HFFc6 (cell line): ENCODE measurements at regions not wholly inside any gene's neighbourhood (a gene's known extent, or its start where the extent isn't known, plus 50 kb on each side); places are given as distances from the start of the nearest gene placed in this dataset.

ENCODE experiments used
- DNase-seq: peaks from one replicate; pipeline ENCODE4 v3.0.0-alpha.2; 2018
- H3K27ac Mint-ChIP-seq: 2 replicates; pipeline ENCODE4 v1.8.0; 2020; ENCODE audit warnings: mild to moderate bottlenecking, mixed read lengths
- H3K27me3 Mint-ChIP-seq: 2 replicates; pipeline ENCODE4 v1.8.0; 2021; ENCODE audit warnings: mild to moderate bottlenecking, moderate library complexity, mixed read lengths; ENCODE audit not compliant: insufficient read depth
- H3K36me3 Mint-ChIP-seq: 2 replicates; pipeline ENCODE4 v1.8.0; 2021; ENCODE audit warnings: low read depth, mixed read lengths
- H3K4me1 Mint-ChIP-seq: 2 replicates; pipeline ENCODE4 v1.8.0; 2020; ENCODE audit warnings: low read depth, mixed read lengths
- H3K4me3 Mint-ChIP-seq: 2 replicates; pipeline ENCODE4 v1.8.0; 2020; ENCODE audit warnings: mild to moderate bottlenecking, moderate library complexity, mixed read lengths
- H3K9me3 Mint-ChIP-seq: 2 replicates; pipeline ENCODE4 v1.8.0; 2020; ENCODE audit warnings: mild to moderate bottlenecking, mixed read lengths
- TF ChIP-seq, protein P1 (sequence below): fragments of 200-600 bp; sonication (generic); IDR thresholded peaks from 2 replicates; pipeline ENCODE4 v1.5.0; 2021; ENCODE audit warnings: antibody characterized with exemption, mild to moderate bottlenecking

DNA sequence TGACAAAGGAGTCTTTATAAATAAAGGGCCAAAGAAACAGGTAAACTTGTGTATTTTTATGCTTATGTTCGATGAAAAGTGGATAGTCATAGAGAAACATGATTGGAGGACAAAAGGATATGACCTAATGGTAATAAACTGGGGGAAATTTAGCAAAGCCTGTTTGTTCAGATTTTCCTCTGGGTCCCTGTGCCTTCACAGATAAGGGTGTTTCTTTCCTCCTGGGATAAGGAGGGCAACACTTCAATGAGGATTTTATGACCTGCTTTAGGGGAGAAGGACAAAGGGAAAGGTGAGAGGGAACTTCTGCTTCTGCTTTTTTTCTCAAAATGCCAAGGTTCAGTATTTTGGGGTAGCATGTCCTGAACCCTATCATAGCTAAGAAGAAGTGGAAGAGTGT is 531.3 kb upstream of the ALCAM start:
- no peaks in the 10 kb centered on the region for H3K36me3 Mint-ChIP-seq
- no peak overlapping the region for H3K27ac Mint-ChIP-seq
- TF ChIP-seq, protein P1, sequence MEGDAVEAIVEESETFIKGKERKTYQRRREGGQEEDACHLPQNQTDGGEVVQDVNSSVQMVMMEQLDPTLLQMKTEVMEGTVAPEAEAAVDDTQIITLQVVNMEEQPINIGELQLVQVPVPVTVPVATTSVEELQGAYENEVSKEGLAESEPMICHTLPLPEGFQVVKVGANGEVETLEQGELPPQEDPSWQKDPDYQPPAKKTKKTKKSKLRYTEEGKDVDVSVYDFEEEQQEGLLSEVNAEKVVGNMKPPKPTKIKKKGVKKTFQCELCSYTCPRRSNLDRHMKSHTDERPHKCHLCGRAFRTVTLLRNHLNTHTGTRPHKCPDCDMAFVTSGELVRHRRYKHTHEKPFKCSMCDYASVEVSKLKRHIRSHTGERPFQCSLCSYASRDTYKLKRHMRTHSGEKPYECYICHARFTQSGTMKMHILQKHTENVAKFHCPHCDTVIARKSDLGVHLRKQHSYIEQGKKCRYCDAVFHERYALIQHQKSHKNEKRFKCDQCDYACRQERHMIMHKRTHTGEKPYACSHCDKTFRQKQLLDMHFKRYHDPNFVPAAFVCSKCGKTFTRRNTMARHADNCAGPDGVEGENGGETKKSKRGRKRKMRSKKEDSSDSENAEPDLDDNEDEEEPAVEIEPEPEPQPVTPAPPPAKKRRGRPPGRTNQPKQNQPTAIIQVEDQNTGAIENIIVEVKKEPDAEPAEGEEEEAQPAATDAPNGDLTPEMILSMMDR = no peak
- H3K4me3 Mint-ChIP-seq = no peak overlapping the region
- DNase-seq = no peak
- H3K4me1 Mint-ChIP-seq = peaks cover 46% of the 10 kb centered on the region
- H3K27me3 Mint-ChIP-seq = no peaks in the 10 kb centered on the region
- H3K9me3 Mint-ChIP-seq = no peaks in the 10 kb centered on the region

DNA sequence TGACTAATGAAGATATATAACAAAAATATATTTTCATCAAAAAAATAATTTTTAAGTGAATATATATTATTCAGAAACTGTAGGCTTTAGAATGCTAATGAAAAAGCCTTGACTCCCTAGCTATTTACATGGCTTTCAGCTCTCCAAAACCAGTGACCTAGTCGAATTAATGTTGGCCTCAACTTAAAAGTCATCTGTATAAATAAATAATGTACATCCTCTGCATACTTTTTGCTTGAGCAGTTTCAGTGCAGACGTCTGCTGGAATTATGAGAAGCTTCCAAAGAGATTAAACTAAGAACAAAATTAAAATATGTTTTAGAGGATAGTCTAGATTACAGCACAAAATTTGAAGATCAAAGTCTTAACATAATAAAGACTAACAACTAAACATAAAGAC is 520.4 kb upstream of the ALCAM start:
- TF ChIP-seq, protein P1 = no peak
- H3K4me3 Mint-ChIP-seq = peak overlapping the region; percentile 53; the same call in 1 of the 2 replicates
- peaks cover 30% of the 10 kb centered on the region for H3K36me3 Mint-ChIP-seq
- peak overlapping the region; percentile 74 for H3K27ac Mint-ChIP-seq
- no peaks in the 10 kb centered on the region for H3K27me3 Mint-ChIP-seq
- DNase-seq = peak; percentile 78
- H3K9me3 Mint-ChIP-seq = peaks cover 21% of the 10 kb centered on the region
- peaks cover 38% of the 10 kb centered on the region for H3K4me1 Mint-ChIP-seq

DNA sequence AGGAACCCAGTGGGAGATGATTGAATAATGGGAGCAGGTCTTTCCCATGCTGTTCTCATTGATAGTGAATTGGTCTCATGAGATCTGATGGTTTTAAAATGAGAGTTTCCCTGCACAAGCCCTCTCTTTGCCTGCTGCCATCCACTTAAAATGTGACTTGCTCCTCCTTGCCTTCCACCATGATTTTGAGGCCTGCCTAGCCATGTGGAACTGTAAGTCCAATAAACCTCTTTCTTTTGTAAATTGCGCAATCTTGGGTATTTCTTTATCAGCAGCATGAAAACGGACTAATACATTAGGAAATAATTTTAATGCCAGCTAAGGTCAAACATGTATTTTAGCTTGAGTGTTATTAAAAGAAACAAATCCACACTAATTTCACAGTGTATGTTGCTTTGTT is 517.6 kb upstream of the ALCAM start:
- no peak overlapping the region for H3K4me3 Mint-ChIP-seq
- H3K27me3 Mint-ChIP-seq = no peaks in the 10 kb centered on the region
- H3K27ac Mint-ChIP-seq = no peak overlapping the region
- peaks cover 37% of the 10 kb centered on the region for H3K4me1 Mint-ChIP-seq
- no peak for DNase-seq
- TF ChIP-seq, protein P1 = no peak
- H3K9me3 Mint-ChIP-seq = peaks cover 21% of the 10 kb centered on the region
- peaks cover 45% of the 10 kb centered on the region for H3K36me3 Mint-ChIP-seq

DNA sequence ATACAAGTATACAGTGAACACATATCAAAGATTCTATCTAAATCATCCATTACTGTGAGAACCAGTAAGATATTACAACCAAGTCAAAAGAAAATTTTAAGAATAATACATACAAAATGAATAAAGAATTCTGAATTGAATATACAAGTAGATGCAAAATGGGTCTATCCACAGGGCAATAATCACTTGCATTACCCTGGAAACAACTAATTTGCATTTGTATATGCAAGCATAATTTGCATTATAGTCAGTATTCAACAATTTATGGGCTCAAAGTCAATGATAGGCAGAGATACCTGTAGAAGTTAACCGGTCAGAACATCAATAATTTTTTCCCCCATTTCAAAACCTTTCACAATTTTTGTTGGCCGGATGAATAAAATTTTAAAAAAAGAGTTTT is 512.2 kb upstream of the ALCAM start:
- Mint-ChIP-seq H3K4me1 (peaks cover 19% of the 10 kb centered on the region), H3K36me3 (peaks cover 23% of the 10 kb centered on the region), H3K27me3 (no peaks in the 10 kb centered on the region; the same call in 1 of the 2 replicates), H3K27ac (no peak overlapping the region), H3K4me3 (no peak overlapping the region), H3K9me3 (no peaks in the 10 kb centered on the region; the same call in 1 of the 2 replicates)
- TF ChIP-seq, protein P1 = no peak
- DNase-seq = no peak

DNA sequence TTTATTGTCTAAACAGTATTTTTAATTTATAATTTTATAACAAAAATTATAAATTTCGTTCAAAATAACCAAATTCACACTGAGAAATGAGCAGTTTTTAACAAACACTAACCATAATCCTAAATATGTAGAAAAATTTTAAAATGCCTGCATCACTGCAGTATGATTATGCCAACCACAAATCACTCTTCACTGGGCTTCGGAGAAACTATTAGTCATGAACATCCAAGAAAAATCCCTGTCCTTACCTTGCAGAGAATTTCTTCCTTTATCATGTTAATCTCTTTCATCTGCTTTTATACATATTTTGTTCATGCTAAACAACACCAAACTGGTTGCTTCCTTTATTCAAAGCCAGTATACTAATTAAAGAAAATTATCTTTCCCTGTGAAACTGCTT is 511.0 kb upstream of the ALCAM start:
- TF ChIP-seq, protein P1 = no peak
- Mint-ChIP-seq H3K36me3 (peaks cover 21% of the 10 kb centered on the region), H3K4me3 (no peak overlapping the region)

DNA sequence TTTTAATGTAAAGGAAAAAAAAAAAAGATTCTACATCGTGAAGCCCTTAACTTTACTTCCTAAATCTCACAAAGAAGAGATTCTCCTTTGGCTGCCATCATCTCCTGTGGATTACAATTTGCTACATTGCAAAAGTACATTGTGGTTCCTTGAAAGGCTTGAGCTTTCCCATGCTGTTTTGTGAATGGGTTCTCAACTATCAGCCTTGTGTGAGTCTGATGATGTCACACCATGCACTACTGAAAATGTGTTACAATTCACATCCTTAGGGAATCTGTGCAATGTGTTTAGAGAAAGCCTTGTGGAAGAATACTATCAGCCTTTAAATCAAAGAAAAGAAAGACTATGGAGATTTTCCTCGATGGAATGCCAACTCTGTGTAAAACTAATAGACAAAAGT is 510.0 kb upstream of the ALCAM start:
- Mint-ChIP-seq H3K4me1 (peaks cover 25% of the 10 kb centered on the region), H3K27me3 (no peaks in the 10 kb centered on the region; the same call in 1 of the 2 replicates), H3K9me3 (no peaks in the 10 kb centered on the region), H3K4me3 (no peak overlapping the region), H3K36me3 (0 out of 2 replicates have a peak, but pooled peaks cover 12% of the 10 kb centered on the region), H3K27ac (no peak overlapping the region)
- TF ChIP-seq, protein P1 = no peak
- DNase-seq = no peak

More for the DNA sequence above, 511.0 kb upstream of the ALCAM start:
- no peak for DNase-seq
- Mint-ChIP-seq H3K27me3 (no peaks in the 10 kb centered on the region; the same call in 1 of the 2 replicates), H3K27ac (no peak overlapping the region), H3K9me3 (no peaks in the 10 kb centered on the region; the same call in 1 of the 2 replicates), H3K4me1 (peaks cover 25% of the 10 kb centered on the region)
